LNCaP clone FGC (cell line): ENCODE measurements at regions not wholly inside any gene's neighbourhood (a gene's known extent, or its start where the extent isn't known, plus 50 kb on each side); places are given as distances from the start of the nearest gene placed in this dataset.

Experiments used
- DNase-seq: peaks from one replicate; pipeline ENCODE4 v3.0.0-alpha.2; 2011; ENCODE audit warnings: low read depth
- H3K4me3 ChIP-seq: 2 replicates; pipeline ENCODE4 v1.5.1; 2011; ENCODE audit warnings: mild to moderate bottlenecking, low read depth, low read length, control low read depth
- CTCF ChIP-seq: IDR thresholded peaks from 2 replicates; pipeline ENCODE4 v1.5.1; 2012; ENCODE audit warnings: mild to moderate bottlenecking; ENCODE audit not compliant: control insufficient read depth, insufficient read depth; ENCODE audit errors: extremely low read depth

GRCh38 chr11:134674974-134675373 is 262.9 kb upstream of the B3GAT1 start:
- no peak for DNase-seq
- H3K4me3 ChIP-seq: no peak overlapping the region
- no peak for TF ChIP-seq CTCF

- TF ChIP-seq CTCF: no peak
- no peak for DNase-seq
- H3K4me3 ChIP-seq: no peak overlapping the region
These were observed 258.9 kb upstream of the B3GAT1 start for GRCh38 chr11:134670961-134671370.

- no peak overlapping the region for H3K4me3 ChIP-seq
- no peak for TF ChIP-seq CTCF
- DNase-seq: no peak
These were observed 258.3 kb upstream of the B3GAT1 start for GRCh38 chr11:134670247-134670782.

GRCh38 chr11:134669796-134670195 is 257.8 kb upstream of the B3GAT1 start:
- no peak for TF ChIP-seq CTCF
- DNase-seq: no peak
- no peak overlapping the region for H3K4me3 ChIP-seq

GRCh38 chr11:134668796-134669195 is 256.8 kb upstream of the B3GAT1 start:
- DNase-seq: no peak
- no peak overlapping the region for H3K4me3 ChIP-seq
- TF ChIP-seq CTCF: no peak

- H3K4me3 ChIP-seq: no peak overlapping the region
- no peak for TF ChIP-seq CTCF
- no peak for DNase-seq
These were observed 256.0 kb upstream of the B3GAT1 start for GRCh38 chr11:134668076-134668475.

GRCh38 chr11:134667505-134667904 is 255.5 kb upstream of the B3GAT1 start:
- no peak for DNase-seq
- no peak overlapping the region for H3K4me3 ChIP-seq
- TF ChIP-seq CTCF: no peak
